ENCODE measurements at regions not wholly inside any gene's neighbourhood (a gene's known extent, or its start where the extent isn't known, plus 50 kb on each side); places are given as distances from the start of the nearest gene placed in this dataset.

DNA sequence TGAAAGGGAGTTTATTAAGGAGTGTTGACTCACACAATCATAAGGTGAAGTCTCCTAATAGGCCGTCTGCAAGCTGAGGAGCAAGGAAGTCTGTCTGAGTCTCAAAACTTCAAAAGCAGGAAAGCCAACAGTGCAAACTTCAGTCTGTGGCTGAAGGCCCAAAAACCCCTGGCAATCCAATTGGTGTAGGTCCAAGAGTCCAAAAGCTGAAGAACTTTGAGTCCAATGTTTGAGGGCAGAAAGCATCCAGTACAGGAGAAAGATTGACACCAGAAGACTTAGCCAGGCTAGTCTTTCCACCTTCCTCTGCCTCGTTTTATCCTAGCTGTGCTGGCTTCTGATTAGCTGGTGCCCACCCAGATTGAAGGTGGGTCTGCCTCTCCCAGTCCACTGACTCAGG is 535.2 kb downstream of the ARAP2 start:
- H3K9me3 Mint-ChIP-seq = peaks cover 68% of the 10 kb centered on the region
- H3K36me3 Mint-ChIP-seq (ENCODE audit: low read depth) = no peaks in the 10 kb centered on the region; the same call in none of the 2 replicates
- H3K4me3 Mint-ChIP-seq = no peak overlapping the region
- H3K27ac Mint-ChIP-seq = no peak overlapping the region
- TF ChIP-seq, protein P1, sequence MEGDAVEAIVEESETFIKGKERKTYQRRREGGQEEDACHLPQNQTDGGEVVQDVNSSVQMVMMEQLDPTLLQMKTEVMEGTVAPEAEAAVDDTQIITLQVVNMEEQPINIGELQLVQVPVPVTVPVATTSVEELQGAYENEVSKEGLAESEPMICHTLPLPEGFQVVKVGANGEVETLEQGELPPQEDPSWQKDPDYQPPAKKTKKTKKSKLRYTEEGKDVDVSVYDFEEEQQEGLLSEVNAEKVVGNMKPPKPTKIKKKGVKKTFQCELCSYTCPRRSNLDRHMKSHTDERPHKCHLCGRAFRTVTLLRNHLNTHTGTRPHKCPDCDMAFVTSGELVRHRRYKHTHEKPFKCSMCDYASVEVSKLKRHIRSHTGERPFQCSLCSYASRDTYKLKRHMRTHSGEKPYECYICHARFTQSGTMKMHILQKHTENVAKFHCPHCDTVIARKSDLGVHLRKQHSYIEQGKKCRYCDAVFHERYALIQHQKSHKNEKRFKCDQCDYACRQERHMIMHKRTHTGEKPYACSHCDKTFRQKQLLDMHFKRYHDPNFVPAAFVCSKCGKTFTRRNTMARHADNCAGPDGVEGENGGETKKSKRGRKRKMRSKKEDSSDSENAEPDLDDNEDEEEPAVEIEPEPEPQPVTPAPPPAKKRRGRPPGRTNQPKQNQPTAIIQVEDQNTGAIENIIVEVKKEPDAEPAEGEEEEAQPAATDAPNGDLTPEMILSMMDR (IDR thresholded peaks at IDR 0.05) = no peak
- H3K4me1 Mint-ChIP-seq (ENCODE audit: low read depth) = no peaks in the 10 kb centered on the region
- DNase-seq = no peak
- no peaks in the 10 kb centered on the region for H3K27me3 Mint-ChIP-seq (ENCODE audit: insufficient read depth)

DNA sequence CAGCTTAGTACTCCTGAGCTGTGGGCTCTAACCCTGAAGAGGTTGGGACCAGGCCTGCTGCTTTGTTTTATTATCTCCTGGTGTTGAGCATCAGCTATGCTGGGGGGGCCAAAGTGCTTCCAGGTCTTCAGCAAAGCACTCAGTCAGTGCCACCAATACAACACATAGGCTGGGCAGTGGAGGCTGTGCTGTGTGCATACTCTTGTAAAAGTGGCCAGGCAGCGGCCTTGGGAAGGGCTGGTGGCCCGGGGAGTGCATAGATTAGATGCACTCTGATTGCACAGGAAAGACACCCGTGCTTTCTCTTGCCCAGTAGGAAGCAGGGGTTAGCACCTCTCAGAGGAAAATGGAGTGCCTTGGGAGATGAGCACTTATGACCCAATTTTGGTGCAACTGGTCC is 534.0 kb downstream of the ARAP2 start:
- Mint-ChIP-seq H3K9me3 (peaks cover 78% of the 10 kb centered on the region), H3K27me3 (ENCODE audit: insufficient read depth) (no peaks in the 10 kb centered on the region), H3K36me3 (ENCODE audit: low read depth) (no peaks in the 10 kb centered on the region; the same call in none of the 2 replicates), H3K4me1 (ENCODE audit: low read depth) (no peaks in the 10 kb centered on the region), H3K27ac (no peak overlapping the region), H3K4me3 (no peak overlapping the region)
- TF ChIP-seq, protein P1 (IDR thresholded peaks at IDR 0.05) = no peak
- no peak for DNase-seq

DNA sequence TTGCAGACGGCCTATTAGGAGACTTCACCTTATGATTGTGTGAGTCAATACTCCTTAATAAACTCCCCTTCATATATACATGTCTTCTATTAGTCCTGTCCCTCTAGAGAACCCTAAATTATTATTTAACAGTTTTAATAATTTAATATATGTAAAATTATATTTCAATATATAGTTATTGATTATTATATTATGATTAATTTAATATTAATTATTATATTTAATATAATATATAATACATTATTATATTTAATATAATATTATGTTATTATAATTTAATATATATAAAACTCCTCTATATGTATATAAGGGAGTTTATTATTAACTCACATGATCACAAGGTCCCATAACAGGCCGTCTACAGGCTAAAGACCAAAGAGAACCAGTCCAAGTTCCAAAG is 533.2 kb downstream of the ARAP2 start:
- no peaks in the 10 kb centered on the region for H3K4me1 Mint-ChIP-seq (ENCODE audit: low read depth)
- no peaks in the 10 kb centered on the region for H3K27me3 Mint-ChIP-seq (ENCODE audit: insufficient read depth)

DNA sequence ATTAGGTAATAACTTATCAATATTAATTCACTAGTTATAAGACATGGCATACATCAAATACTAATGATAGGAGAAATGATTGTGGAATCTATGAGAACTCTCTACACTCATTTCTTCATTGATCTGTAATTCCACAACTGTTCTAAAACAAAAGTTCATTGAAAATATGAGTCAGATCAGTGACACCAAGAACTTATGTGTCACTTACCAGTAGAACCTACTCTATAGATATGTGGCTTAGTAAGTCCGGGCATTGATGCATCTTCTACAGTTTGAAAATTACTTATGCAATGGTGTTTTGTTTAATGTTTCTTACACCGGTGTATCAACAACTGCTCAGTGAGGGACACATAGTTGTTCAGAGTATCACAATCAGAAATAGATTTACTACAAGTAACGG is 520.3 kb downstream of the ARAP2 start:
- Mint-ChIP-seq H3K4me1 (ENCODE audit: low read depth) (no peaks in the 10 kb centered on the region), H3K36me3 (ENCODE audit: low read depth) (no peaks in the 10 kb centered on the region), H3K4me3 (no peak overlapping the region), H3K27ac (no peak overlapping the region), H3K27me3 (ENCODE audit: insufficient read depth) (no peaks in the 10 kb centered on the region), H3K9me3 (peaks cover 8% of the 10 kb centered on the region)
- TF ChIP-seq, protein P1 (IDR thresholded peaks at IDR 0.05) = no peak
- DNase-seq = no peak

More for the DNA sequence above, 533.2 kb downstream of the ARAP2 start:
- TF ChIP-seq, protein P1 (IDR thresholded peaks at IDR 0.05) = no peak
- no peak overlapping the region for H3K4me3 Mint-ChIP-seq
- H3K27ac Mint-ChIP-seq = no peak overlapping the region
- no peak for DNase-seq
- H3K9me3 Mint-ChIP-seq = peaks cover 73% of the 10 kb centered on the region
- no peaks in the 10 kb centered on the region; the same call in none of the 2 replicates for H3K36me3 Mint-ChIP-seq (ENCODE audit: low read depth)

DNA sequence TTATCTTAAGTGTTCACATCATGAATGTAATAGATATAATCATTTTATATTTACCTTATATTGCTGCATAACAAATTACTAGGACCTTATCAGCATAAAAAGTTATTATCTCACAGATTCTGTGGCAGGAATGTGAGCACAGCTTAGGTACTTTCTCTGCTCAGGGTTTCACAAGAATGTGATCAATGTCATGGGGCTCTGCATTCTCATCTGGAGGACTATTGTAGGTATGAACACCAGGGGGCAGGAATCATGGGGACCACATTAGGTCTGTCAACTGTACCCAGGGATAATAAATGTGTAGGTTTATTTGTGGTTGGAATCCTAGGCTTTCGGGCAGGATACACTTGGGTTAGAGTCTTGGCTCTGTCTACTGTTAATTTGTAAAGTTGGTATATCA is 519.2 kb downstream of the ARAP2 start:
- Mint-ChIP-seq H3K36me3 (ENCODE audit: low read depth) (no peaks in the 10 kb centered on the region), H3K4me1 (ENCODE audit: low read depth) (no peaks in the 10 kb centered on the region), H3K27ac (no peak overlapping the region), H3K27me3 (ENCODE audit: insufficient read depth) (no peaks in the 10 kb centered on the region), H3K9me3 (peaks cover 8% of the 10 kb centered on the region), H3K4me3 (no peak overlapping the region)
- TF ChIP-seq, protein P1 (IDR thresholded peaks at IDR 0.05) = no peak
- DNase-seq = no peak

DNA sequence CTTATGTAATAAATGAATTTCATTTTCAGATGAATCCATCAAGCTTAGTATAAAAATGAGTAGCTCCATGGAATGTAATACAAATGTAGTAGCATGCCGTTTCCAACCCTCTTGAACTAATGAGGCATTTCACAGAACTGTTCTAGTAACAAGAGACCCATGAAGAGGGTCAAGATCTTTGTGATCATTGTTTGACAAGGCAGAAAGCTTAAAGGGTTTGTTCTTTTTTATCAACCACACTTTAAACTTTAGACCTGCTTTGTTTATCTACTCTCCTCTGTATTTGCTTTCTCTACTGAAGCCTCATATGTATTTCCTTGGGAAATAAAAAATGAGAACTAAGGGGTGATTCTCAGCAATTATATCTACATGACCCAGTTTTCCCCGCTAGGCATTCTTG is 513.9 kb downstream of the ARAP2 start:
- Mint-ChIP-seq H3K27ac (no peak overlapping the region), H3K27me3 (ENCODE audit: insufficient read depth) (no peaks in the 10 kb centered on the region), H3K9me3 (peaks cover 16% of the 10 kb centered on the region), H3K36me3 (ENCODE audit: low read depth) (no peaks in the 10 kb centered on the region), H3K4me3 (no peak overlapping the region), H3K4me1 (ENCODE audit: low read depth) (no peaks in the 10 kb centered on the region)
- DNase-seq = no peak
- TF ChIP-seq, protein P1 (IDR thresholded peaks at IDR 0.05) = no peak

All from HFFc6 (cell line).